ENCODE measurements at regions not wholly inside any gene's neighbourhood (a gene's known extent, or its start where the extent isn't known, plus 50 kb on each side); places are given as distances from the start of the nearest gene placed in this dataset.
"Not testable (repeated sequence)": the region's sequence is repeated elsewhere in the genome, so short reads cannot be mapped to it uniquely, and the experiment has no call there.

- H3K4me3 ChIP-seq: no peak overlapping the region
- 78 to 85% (median 83%) methylated on average over 13 of the region's 13 CpGs for WGBS, 5 donors
- H3K4me1 ChIP-seq: no peaks in the 10 kb centered on the region
- TF ChIP-seq POLR2A (IDR thresholded peaks at IDR 0.05) (no peak), POLR2AphosphoS5 (IDR thresholded peaks at IDR 0.05) (no peak), CTCF (IDR thresholded peaks at IDR 0.05 in 8 of 11, conservative IDR thresholded peaks at IDR 0.05 in 3 of 11) (no peak)
- H3K27ac ChIP-seq: no peak overlapping the region
- DNase-seq: no peak
- no peaks in the 10 kb centered on the region for H3K27me3 ChIP-seq (replicated peaks in 1 of 7)
- H3K36me3 ChIP-seq: no peaks in the 10 kb centered on the region
- intact Hi-C loops (cut with DNase I; ENCODE audit: low total_unique reads): no loop called here
- H3K9me3 ChIP-seq: peaks cover 0 to 28% (median 3%) of the 10 kb centered on the region in 8 donors
Observed at GRCh38 chr11:37905707-37906417, 1307.8 kb upstream of the RAG2 start.

GRCh38 chr11:37896016-37896415, 1298.0 kb upstream of the RAG2 start:
- TF ChIP-seq POLR2A (IDR thresholded peaks at IDR 0.05) (no peak), CTCF (IDR thresholded peaks at IDR 0.05 in 8 of 11, conservative IDR thresholded peaks at IDR 0.05 in 3 of 11) (no peak), POLR2AphosphoS5 (IDR thresholded peaks at IDR 0.05) (no peak)
- DNase-seq: no peak
- Histone ChIP-seq H3K4me3 (no peak overlapping the region), H3K36me3 (no peaks in the 10 kb centered on the region), H3K27ac (no peak overlapping the region), H3K9me3 (peaks cover 0 to 51% (median 45%) of the 10 kb centered on the region in 8 donors), H3K4me1 (no peaks in the 10 kb centered on the region), H3K27me3 (replicated peaks in 1 of 7) (no peaks in the 10 kb centered on the region)
- intact Hi-C loops (cut with DNase I; ENCODE audit: low total_unique reads): no loop called here

- intact Hi-C loops (cut with DNase I; ENCODE audit: low total_unique reads): no loop called here
- TF ChIP-seq CTCF (IDR thresholded peaks at IDR 0.05 in 8 of 11, conservative IDR thresholded peaks at IDR 0.05 in 3 of 11) (no peak), POLR2A (IDR thresholded peaks at IDR 0.05) (no peak), POLR2AphosphoS5 (IDR thresholded peaks at IDR 0.05) (no peak)
- DNase-seq: no peak
- no peaks in the 10 kb centered on the region for H3K27me3 ChIP-seq (replicated peaks in 1 of 7)
- no peaks in the 10 kb centered on the region for H3K4me1 ChIP-seq
- no peak overlapping the region for H3K4me3 ChIP-seq
- peaks cover 0 to 15% (median under 1%) of the 10 kb centered on the region in 8 donors for H3K9me3 ChIP-seq
- WGBS, 5 donors: 79 to 89% (median 87%) methylated on average over 3 of the region's 3 CpGs
- H3K36me3 ChIP-seq: no peaks in the 10 kb centered on the region
- no peak overlapping the region for H3K27ac ChIP-seq
Observed at GRCh38 chr11:37881741-37882140, 1283.7 kb upstream of the RAG2 start.

GRCh38 chr11:37861671-37862070, 1263.6 kb upstream of the RAG2 start:
- Histone ChIP-seq H3K36me3 (no peaks in the 10 kb centered on the region), H3K27ac (no peak overlapping the region), H3K9me3 (peaks cover 0 to 3% (median 0%) of the 10 kb centered on the region in 8 donors), H3K27me3 (replicated peaks in 1 of 7) (no peaks in the 10 kb centered on the region), H3K4me3 (no peak overlapping the region), H3K4me1 (no peaks in the 10 kb centered on the region)
- WGBS, 5 donors: 85 to 98% (median 94%) methylated on average over 1 of the region's 1 CpG
- intact Hi-C loops (cut with DNase I; ENCODE audit: low total_unique reads): no loop called here
- TF ChIP-seq POLR2AphosphoS5 (IDR thresholded peaks at IDR 0.05) (no peak), POLR2A (IDR thresholded peaks at IDR 0.05) (no peak), CTCF (IDR thresholded peaks at IDR 0.05 in 8 of 11, conservative IDR thresholded peaks at IDR 0.05 in 3 of 11) (no peak)
- DNase-seq: no peak

GRCh38 chr11:37858806-37859537, 1260.9 kb upstream of the RAG2 start:
- H3K27ac ChIP-seq; H3K4me1 ChIP-seq; H3K4me3 ChIP-seq; H3K27me3 ChIP-seq (replicated peaks in 1 of 7); DNase-seq; H3K36me3 ChIP-seq; intact Hi-C loops (cut with DNase I; ENCODE audit: low total_unique reads): not testable (repeated sequence)
- H3K9me3 ChIP-seq: peaks cover 0 to 11% (median 0%) of the 10 kb centered on the region in 8 donors
- 52 to 67% (median 57%) methylated on average over 7 of the region's 7 CpGs for WGBS, 5 donors

Measured in spleen (tissue), 11 donors.